IMR-90 (cell line): ENCODE measurements at regions not wholly inside any gene's neighbourhood (a gene's known extent, or its start where the extent isn't known, plus 50 kb on each side); places are given as distances from the start of the nearest gene placed in this dataset.
A peak's percentile ranks its signal among the peaks of the same experiment; 100 is the strongest.

Experiments
- ATAC-seq: fragments of 200-7000 bp; cut with Tn5 transposase; 2 replicates; pipeline ENCODE4 v1.9.1; 2020; ENCODE audit warnings: low read depth, mild to moderate bottlenecking, moderate library complexity
- BruUV-seq: library from RNA; stranded (reverse); fragments of 400-500 nt; replicated peaks from 2 replicates; lab custom pipeline; 2021; lab: Mats Ljungman, UMichigan
- CTCF ChIA-PET: fragments of 300-600 bp; formaldehyde crosslinking; extraction: SDS; loops from one replicate; lab custom pipeline; 2021; ENCODE audit warnings: antibody characterized with exemption; lab: Yijun Ruan, JAX
- POLR2A ChIA-PET: fragments of 300-600 bp; sonication (Branson Sonifier 250); formaldehyde crosslinking; loops from one replicate; lab custom pipeline; 2022; ENCODE audit warnings: antibody characterized with exemption; ENCODE audit not compliant: unreplicated experiment; lab: Charles Lee
- DNase-seq: peaks from one replicate; pipeline ENCODE4 v3.0.0; 2013
- H2AFZ ChIP-seq: replicated peaks from 2 replicates; pipeline ENCODE3; 2013; ENCODE audit warnings: low read length, mild to moderate bottlenecking; ENCODE audit not compliant: poor library complexity
- H2AK5ac ChIP-seq: 2 replicates; pipeline ENCODE4 v1.6.1; 2013; ENCODE audit warnings: low read depth, low read length, inconsistent platforms
- H2AK9ac ChIP-seq: replicated peaks from 2 replicates; pipeline ENCODE3; 2013; ENCODE audit warnings: mild to moderate bottlenecking, low read depth, low read length, moderate library complexity; ENCODE audit not compliant: poor library complexity
- H2BK120ac ChIP-seq: 2 replicates; pipeline ENCODE4 v1.6.1; 2013; ENCODE audit warnings: low read depth, low read length, inconsistent platforms
- H2BK15ac ChIP-seq: 3 replicates; pipeline ENCODE4 v1.6.1; 2013; ENCODE audit warnings: low read depth, low read length, inconsistent platforms
- H2BK20ac ChIP-seq: 2 replicates; pipeline ENCODE4 v1.6.1; 2013; ENCODE audit warnings: low read depth, mild to moderate bottlenecking, inconsistent platforms, low read length, moderate library complexity
- H2BK5ac ChIP-seq: 2 replicates; pipeline ENCODE4 v1.6.1; 2013; ENCODE audit warnings: mild to moderate bottlenecking, low read depth, low read length, inconsistent platforms; ENCODE audit not compliant: poor library complexity, severe bottlenecking
- H3K14ac ChIP-seq: replicated peaks from 2 replicates; pipeline ENCODE4 v1.6.1; 2013; ENCODE audit warnings: low read depth, low read length, inconsistent platforms
- H3K18ac ChIP-seq: 2 replicates; pipeline ENCODE4 v1.6.1; 2013; ENCODE audit warnings: low read depth, low read length, control low read depth
- H3K23ac ChIP-seq: 2 replicates; pipeline ENCODE4 v1.6.1; 2013; ENCODE audit warnings: low read depth, low read length, inconsistent platforms
- H3K27ac ChIP-seq: 2 replicates; pipeline ENCODE4 v1.5.1; 2013; ENCODE audit warnings: mild to moderate bottlenecking, control low read depth, low read length; ENCODE audit not compliant: insufficient read depth
- H3K27me3 ChIP-seq: 2 replicates; pipeline ENCODE4 v1.6.1; 2013; ENCODE audit warnings: low read length; ENCODE audit not compliant: control insufficient read depth, insufficient read depth
- H3K36me3 ChIP-seq: 2 replicates; pipeline ENCODE4 v1.6.1; 2013; ENCODE audit warnings: low read length, mixed read lengths; ENCODE audit not compliant: control insufficient read depth, insufficient read depth
- H3K4ac ChIP-seq: 2 replicates; pipeline ENCODE4 v1.6.1; 2013; ENCODE audit warnings: low read depth, low read length, inconsistent platforms
- H3K4me1 ChIP-seq: 2 replicates; pipeline ENCODE4 v1.6.1; 2013; ENCODE audit warnings: low read length, mixed read lengths; ENCODE audit not compliant: control insufficient read depth, insufficient read depth
- H3K4me2 ChIP-seq: 2 replicates; pipeline ENCODE4 v1.6.1; 2013; ENCODE audit warnings: low read depth, mild to moderate bottlenecking, control low read depth, low read length, moderate library complexity
- H3K4me3 ChIP-seq: 2 replicates; pipeline ENCODE4 v1.5.1; 2013; ENCODE audit warnings: low read depth, mild to moderate bottlenecking, control low read depth, low read length, moderate library complexity; ENCODE audit not compliant: insufficient read depth
- H3K56ac ChIP-seq: 2 replicates; pipeline ENCODE4 v1.6.1; 2013; ENCODE audit warnings: low read length, inconsistent platforms; ENCODE audit not compliant: insufficient read depth; ENCODE audit errors: extremely low read depth
- H3K79me1 ChIP-seq, 2 experiments: 2 replicates each; pipeline ENCODE4 v1.6.1; 2013; ENCODE audit warnings: low read length in 2 of 2, inconsistent platforms in 1 of 2, low read depth in 1 of 2
- H3K9ac ChIP-seq: 2 replicates; pipeline ENCODE4 v1.6.1; 2013; ENCODE audit warnings: low read depth, low read length, control low read depth
- H3K9me1 ChIP-seq: 2 replicates; pipeline ENCODE4 v1.6.1; 2013; ENCODE audit warnings: low read length, inconsistent platforms; ENCODE audit not compliant: insufficient read depth
- H3K9me3 ChIP-seq: 2 replicates; pipeline ENCODE4 v1.6.1; 2013; ENCODE audit warnings: low read length; ENCODE audit not compliant: control insufficient read depth, insufficient read depth
- H4K20me1 ChIP-seq: 2 replicates; pipeline ENCODE4 v1.6.1; 2013; ENCODE audit warnings: low read length, inconsistent platforms; ENCODE audit not compliant: insufficient read depth
- H4K5ac ChIP-seq: 2 replicates; pipeline ENCODE4 v1.6.1; 2013; ENCODE audit warnings: mild to moderate bottlenecking, low read depth, low read length, control low read depth
- H4K8ac ChIP-seq, 2 experiments: 2 replicates each; pipeline ENCODE4 v1.6.1; 2013; ENCODE audit warnings: low read depth in 2 of 2, low read length in 2 of 2, control low read depth in 1 of 2, inconsistent platforms in 1 of 2
- H4K91ac ChIP-seq: 2 replicates; pipeline ENCODE4 v1.6.1; 2013; ENCODE audit warnings: low read depth, low read length, inconsistent platforms; ENCODE audit not compliant: insufficient read depth
- WGBS, 2 experiments: methylation state at CpG; one replicate each; pipeline versions ENCODE4 v1.1.5 to v1.1.7; 2013; ENCODE audit warnings: missing lambda C conversion rate in 2 of 2; ENCODE audit not compliant: insufficient read length in 1 of 2; ENCODE audit errors: extremely low coverage in 2 of 2; 5-methylcytosine and 5-hydroxymethylcytosine counted together
- dilution Hi-C: fragments of 300-500 bp; cut with HindIII; formaldehyde crosslinking; loops from one replicate; pipeline ENCODE4 v1.14.3; 2018; ENCODE audit warnings: low sequenced_read_pairs; ENCODE audit not compliant: unreplicated experiment
- in situ Hi-C: fragments of 300-500 bp; cut with MboI; formaldehyde crosslinking; loops from 3 replicates; pipeline ENCODE4 v1.14.3; 2019; ENCODE audit warnings: low sequenced_read_pairs, inconsistent platforms, mixed read lengths
- intact Hi-C: fragments of 100-400 bp; cut with micrococcal nuclease; formaldehyde crosslinking; loops from 2 replicates; pipeline ENCODE4 v1.10.0; 2022
- TF ChIP-seq, protein P1 (sequence below): fragments of 150-350 bp; IDR thresholded peaks from 2 replicates; pipeline ENCODE4 v1.6.1; 2016; ENCODE audit warnings: low read depth, mild to moderate bottlenecking, low read length, moderate library complexity, borderline replicate concordance

GRCh38 chr9:87277346-87277745, 220.3 kb upstream of the DAPK1 start:
- peak overlapping the region; percentile 73 for H3K4ac ChIP-seq
- H3K18ac ChIP-seq = peak overlapping the region; percentile 71; the same call in 1 of the 2 replicates
- ChIA-PET CTCF (no interaction called here), POLR2A (no interaction called here)
- peak overlapping the region; percentile 80 for H2BK120ac ChIP-seq
- peak overlapping the region; percentile 78; the same call in 1 of the 2 replicates for H4K91ac ChIP-seq
- peak overlapping the region; percentile 67 to 69; a peak in 3 of 4 replicates for H4K8ac ChIP-seq
- H2BK20ac ChIP-seq = peak overlapping the region; percentile 84
- H3K56ac ChIP-seq = no peak overlapping the region
- no peaks in the 10 kb centered on the region for H3K27me3 ChIP-seq
- no peak overlapping the region for H2AK9ac ChIP-seq
- H3K27ac ChIP-seq = peak overlapping the region; percentile 73
- H3K9me3 ChIP-seq = peaks cover 2% of the 10 kb centered on the region
- intact Hi-C loops (no loop called here), in situ Hi-C loops (no loop called here), dilution Hi-C loops (no loop called here)
- no peak overlapping the region for H3K9ac ChIP-seq
- peak overlapping the region; percentile 69; the same call in 1 of the 3 replicates for H2BK15ac ChIP-seq
- peak overlapping the region; percentile 62; the same call in 1 of the 2 replicates for H4K5ac ChIP-seq
- H3K4me1 ChIP-seq = peaks cover 30% of the 10 kb centered on the region
- H3K9me1 ChIP-seq = peaks cover 15% of the 10 kb centered on the region
- peak overlapping the region; percentile 26 for H2AFZ ChIP-seq
- H3K23ac ChIP-seq = no peak overlapping the region
- BruUV-seq = no TSS peak
- TF ChIP-seq, protein P1, sequence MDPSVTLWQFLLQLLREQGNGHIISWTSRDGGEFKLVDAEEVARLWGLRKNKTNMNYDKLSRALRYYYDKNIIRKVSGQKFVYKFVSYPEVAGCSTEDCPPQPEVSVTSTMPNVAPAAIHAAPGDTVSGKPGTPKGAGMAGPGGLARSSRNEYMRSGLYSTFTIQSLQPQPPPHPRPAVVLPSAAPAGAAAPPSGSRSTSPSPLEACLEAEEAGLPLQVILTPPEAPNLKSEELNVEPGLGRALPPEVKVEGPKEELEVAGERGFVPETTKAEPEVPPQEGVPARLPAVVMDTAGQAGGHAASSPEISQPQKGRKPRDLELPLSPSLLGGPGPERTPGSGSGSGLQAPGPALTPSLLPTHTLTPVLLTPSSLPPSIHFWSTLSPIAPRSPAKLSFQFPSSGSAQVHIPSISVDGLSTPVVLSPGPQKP = no peak
- H3K14ac ChIP-seq = 0 out of 2 replicates have a peak overlapping the region, but pooled peaks have one; percentile 7
- H4K20me1 ChIP-seq = no peaks in the 10 kb centered on the region
- no peaks in the 10 kb centered on the region for H3K36me3 ChIP-seq
- DNase-seq (no peak), ATAC-seq (no peak)
- no peak overlapping the region for H3K4me3 ChIP-seq
- H2BK5ac ChIP-seq = peak overlapping the region; percentile 85
- no peak overlapping the region for H3K4me2 ChIP-seq
- WGBS, 2 experiments = no CpG with 5 or more reads among the region's 3 CpGs
- H3K79me1 ChIP-seq = no peaks in the 10 kb centered on the region
- peak overlapping the region; percentile 41 for H2AK5ac ChIP-seq
